HL-60 (cell line): ENCODE measurements at regions not wholly inside any gene's neighbourhood (a gene's known extent, or its start where the extent isn't known, plus 50 kb on each side); places are given as distances from the start of the nearest gene placed in this dataset.

ENCODE experiments used
- DNase-seq, 2 experiments: peaks; one replicate each; pipeline ENCODE4 v3.0.0-alpha.2; 2010 to 2020; ENCODE audit warnings: low read depth in 1 of 2, low spot score in 1 of 2
- H3K27ac ChIP-seq: fragments of 250-450 bp; sonication (Bioruptor Pico); replicated peaks from 2 replicates; pipeline ENCODE4 v1.5.1; 2020; ENCODE audit warnings: mild to moderate bottlenecking, moderate library complexity
- H3K27me3 ChIP-seq: fragments of 250-450 bp; sonication (Bioruptor Pico); 2 replicates; pipeline ENCODE4 v1.5.1; 2021; ENCODE audit warnings: mild to moderate bottlenecking, moderate library complexity; ENCODE audit not compliant: insufficient read depth, poor library complexity, severe bottlenecking
- H3K4me3 ChIP-seq: replicated peaks from 2 replicates; pipeline ENCODE4 v1.5.1; 2011; ENCODE audit warnings: mild to moderate bottlenecking, control low read depth, low read length; ENCODE audit not compliant: insufficient read depth
- GABPA ChIP-seq: IDR thresholded peaks from 2 replicates; pipeline ENCODE4 v1.6.1; 2012; ENCODE audit warnings: low read depth
- POLR2AphosphoS5 ChIP-seq: IDR thresholded peaks from 2 replicates; pipeline ENCODE4 v1.6.1; 2012; ENCODE audit warnings: low read depth
- SPI1 ChIP-seq: IDR thresholded peaks from 2 replicates; pipeline ENCODE4 v1.6.1; 2012; ENCODE audit warnings: low read depth, mild to moderate bottlenecking, borderline replicate concordance
- TF ChIP-seq, protein P1 (sequence below): IDR thresholded peaks from 2 replicates; pipeline ENCODE4 v1.6.1; 2012; ENCODE audit warnings: low read depth; ENCODE audit not compliant: insufficient replicate concordance
- TF ChIP-seq, protein P2 (sequence below): IDR thresholded peaks from one replicate; pipeline ENCODE4 v1.5.1; 2011; ENCODE audit warnings: low read length, control low read depth, inconsistent platforms; ENCODE audit not compliant: insufficient read depth

DNA sequence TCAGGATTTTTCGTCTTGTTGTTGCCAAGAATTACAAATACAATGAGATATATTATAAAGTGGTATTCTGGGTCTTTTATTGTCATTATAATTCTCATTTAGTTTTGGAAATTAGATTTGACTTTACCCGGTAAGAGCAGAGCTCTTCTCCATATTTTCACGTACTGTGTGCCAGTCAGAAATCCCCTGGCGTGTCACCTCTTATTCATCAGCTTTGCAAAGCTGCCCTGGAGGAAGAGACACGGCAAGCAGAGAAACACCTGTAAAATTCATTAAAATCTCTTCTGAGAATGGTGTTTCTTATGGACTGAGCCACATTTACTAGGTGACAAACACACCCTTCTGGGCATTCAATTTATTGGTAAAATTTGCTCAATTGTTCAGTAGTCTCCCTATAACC lies 440.4 kb downstream of the HINT1 start:
- Histone ChIP-seq H3K27ac (no peak overlapping the region), H3K27me3 (no peaks in the 10 kb centered on the region), H3K4me3 (no peak overlapping the region)
- DNase-seq: no peak
- TF ChIP-seq, protein P1, sequence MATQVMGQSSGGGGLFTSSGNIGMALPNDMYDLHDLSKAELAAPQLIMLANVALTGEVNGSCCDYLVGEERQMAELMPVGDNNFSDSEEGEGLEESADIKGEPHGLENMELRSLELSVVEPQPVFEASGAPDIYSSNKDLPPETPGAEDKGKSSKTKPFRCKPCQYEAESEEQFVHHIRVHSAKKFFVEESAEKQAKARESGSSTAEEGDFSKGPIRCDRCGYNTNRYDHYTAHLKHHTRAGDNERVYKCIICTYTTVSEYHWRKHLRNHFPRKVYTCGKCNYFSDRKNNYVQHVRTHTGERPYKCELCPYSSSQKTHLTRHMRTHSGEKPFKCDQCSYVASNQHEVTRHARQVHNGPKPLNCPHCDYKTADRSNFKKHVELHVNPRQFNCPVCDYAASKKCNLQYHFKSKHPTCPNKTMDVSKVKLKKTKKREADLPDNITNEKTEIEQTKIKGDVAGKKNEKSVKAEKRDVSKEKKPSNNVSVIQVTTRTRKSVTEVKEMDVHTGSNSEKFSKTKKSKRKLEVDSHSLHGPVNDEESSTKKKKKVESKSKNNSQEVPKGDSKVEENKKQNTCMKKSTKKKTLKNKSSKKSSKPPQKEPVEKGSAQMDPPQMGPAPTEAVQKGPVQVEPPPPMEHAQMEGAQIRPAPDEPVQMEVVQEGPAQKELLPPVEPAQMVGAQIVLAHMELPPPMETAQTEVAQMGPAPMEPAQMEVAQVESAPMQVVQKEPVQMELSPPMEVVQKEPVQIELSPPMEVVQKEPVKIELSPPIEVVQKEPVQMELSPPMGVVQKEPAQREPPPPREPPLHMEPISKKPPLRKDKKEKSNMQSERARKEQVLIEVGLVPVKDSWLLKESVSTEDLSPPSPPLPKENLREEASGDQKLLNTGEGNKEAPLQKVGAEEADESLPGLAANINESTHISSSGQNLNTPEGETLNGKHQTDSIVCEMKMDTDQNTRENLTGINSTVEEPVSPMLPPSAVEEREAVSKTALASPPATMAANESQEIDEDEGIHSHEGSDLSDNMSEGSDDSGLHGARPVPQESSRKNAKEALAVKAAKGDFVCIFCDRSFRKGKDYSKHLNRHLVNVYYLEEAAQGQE: no peak
- TF ChIP-seq SPI1 (no peak), POLR2AphosphoS5 (no peak), GABPA (no peak)
- TF ChIP-seq, protein P2, sequence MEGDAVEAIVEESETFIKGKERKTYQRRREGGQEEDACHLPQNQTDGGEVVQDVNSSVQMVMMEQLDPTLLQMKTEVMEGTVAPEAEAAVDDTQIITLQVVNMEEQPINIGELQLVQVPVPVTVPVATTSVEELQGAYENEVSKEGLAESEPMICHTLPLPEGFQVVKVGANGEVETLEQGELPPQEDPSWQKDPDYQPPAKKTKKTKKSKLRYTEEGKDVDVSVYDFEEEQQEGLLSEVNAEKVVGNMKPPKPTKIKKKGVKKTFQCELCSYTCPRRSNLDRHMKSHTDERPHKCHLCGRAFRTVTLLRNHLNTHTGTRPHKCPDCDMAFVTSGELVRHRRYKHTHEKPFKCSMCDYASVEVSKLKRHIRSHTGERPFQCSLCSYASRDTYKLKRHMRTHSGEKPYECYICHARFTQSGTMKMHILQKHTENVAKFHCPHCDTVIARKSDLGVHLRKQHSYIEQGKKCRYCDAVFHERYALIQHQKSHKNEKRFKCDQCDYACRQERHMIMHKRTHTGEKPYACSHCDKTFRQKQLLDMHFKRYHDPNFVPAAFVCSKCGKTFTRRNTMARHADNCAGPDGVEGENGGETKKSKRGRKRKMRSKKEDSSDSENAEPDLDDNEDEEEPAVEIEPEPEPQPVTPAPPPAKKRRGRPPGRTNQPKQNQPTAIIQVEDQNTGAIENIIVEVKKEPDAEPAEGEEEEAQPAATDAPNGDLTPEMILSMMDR: no peak

DNA sequence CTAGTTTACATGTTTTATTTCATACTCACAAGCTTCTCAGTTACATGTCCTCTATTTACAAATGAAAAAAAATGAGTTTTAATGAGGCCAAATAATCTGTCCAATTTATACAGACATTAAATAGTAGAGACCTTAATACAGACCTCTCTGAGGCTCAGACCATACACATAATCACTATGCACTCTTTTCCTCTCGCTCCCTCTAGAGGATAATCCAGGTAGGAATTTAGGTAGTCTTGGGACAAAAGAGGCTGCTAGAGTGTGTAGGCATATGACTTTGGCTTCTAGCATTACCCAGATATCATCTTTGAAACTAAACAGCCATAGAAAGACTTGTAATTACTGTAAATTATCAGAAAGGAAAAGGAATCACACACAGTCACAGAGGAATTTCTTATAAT lies 444.7 kb downstream of the HINT1 start:
- no peak overlapping the region for H3K27ac ChIP-seq
- TF ChIP-seq GABPA: no peak
- TF ChIP-seq, protein P1: no peak
- TF ChIP-seq, protein P2: no peak
- no peak for TF ChIP-seq SPI1
- no peak for TF ChIP-seq POLR2AphosphoS5
- no peak overlapping the region for H3K4me3 ChIP-seq
- no peak for DNase-seq
- no peaks in the 10 kb centered on the region for H3K27me3 ChIP-seq

DNA sequence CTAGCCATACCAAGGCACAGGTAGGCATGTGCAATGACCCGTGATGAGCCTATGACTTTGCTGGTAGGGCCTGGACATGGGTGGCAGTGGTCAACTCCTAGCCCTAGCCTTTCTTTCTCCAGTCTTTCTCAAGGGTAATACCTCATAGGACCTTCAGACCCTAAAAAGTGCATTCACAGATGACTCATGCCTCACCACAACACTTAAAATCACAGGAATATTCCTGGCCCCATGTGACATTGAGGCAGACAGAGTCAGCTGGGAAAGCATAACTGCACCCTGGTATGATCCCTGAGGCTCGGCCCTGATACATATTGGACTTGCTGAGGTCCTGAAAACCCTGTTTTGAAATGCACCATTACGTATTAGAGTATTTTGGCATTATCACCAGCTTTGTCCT lies 449.5 kb downstream of the HINT1 start:
- DNase-seq: no peak
- TF ChIP-seq GABPA (no peak), POLR2AphosphoS5 (no peak), SPI1 (no peak)
- TF ChIP-seq, protein P1: no peak
- TF ChIP-seq, protein P2: no peak
- Histone ChIP-seq H3K27me3 (no peaks in the 10 kb centered on the region), H3K27ac (no peak overlapping the region), H3K4me3 (no peak overlapping the region)
